BE2C (cell line): ENCODE measurements at regions not wholly inside any gene's neighbourhood (a gene's known extent, or its start where the extent isn't known, plus 50 kb on each side); places are given as distances from the start of the nearest gene placed in this dataset.

Source experiments
- DNase-seq: peaks from one replicate; pipeline ENCODE4 v3.0.0-alpha.2; 2020
- H3K27me3 ChIP-seq: fragments of 250-450 bp; sonication (Bioruptor Pico); 2 replicates; pipeline ENCODE4 v1.5.1; 2020; ENCODE audit warnings: mild to moderate bottlenecking
- H3K36me3 ChIP-seq: fragments of 250-450 bp; sonication (Bioruptor Pico); 2 replicates; pipeline ENCODE4 v1.5.1; 2020; ENCODE audit warnings: mild to moderate bottlenecking
- H3K4me1 ChIP-seq: fragments of 250-450 bp; sonication (Bioruptor Pico); 2 replicates; pipeline ENCODE4 v1.5.1; 2020
- H3K4me3 ChIP-seq: 2 replicates; pipeline ENCODE4 v1.5.1; 2011; ENCODE audit warnings: low read depth, low read length
- H3K9me3 ChIP-seq: fragments of 250-450 bp; sonication (Bioruptor Pico); 2 replicates; pipeline ENCODE4 v1.5.1; 2020
- TF ChIP-seq, protein P1 (sequence below): IDR thresholded peaks from 2 replicates; pipeline ENCODE4 v1.5.1; 2012; ENCODE audit warnings: mild to moderate bottlenecking, low read depth, low read length

DNA sequence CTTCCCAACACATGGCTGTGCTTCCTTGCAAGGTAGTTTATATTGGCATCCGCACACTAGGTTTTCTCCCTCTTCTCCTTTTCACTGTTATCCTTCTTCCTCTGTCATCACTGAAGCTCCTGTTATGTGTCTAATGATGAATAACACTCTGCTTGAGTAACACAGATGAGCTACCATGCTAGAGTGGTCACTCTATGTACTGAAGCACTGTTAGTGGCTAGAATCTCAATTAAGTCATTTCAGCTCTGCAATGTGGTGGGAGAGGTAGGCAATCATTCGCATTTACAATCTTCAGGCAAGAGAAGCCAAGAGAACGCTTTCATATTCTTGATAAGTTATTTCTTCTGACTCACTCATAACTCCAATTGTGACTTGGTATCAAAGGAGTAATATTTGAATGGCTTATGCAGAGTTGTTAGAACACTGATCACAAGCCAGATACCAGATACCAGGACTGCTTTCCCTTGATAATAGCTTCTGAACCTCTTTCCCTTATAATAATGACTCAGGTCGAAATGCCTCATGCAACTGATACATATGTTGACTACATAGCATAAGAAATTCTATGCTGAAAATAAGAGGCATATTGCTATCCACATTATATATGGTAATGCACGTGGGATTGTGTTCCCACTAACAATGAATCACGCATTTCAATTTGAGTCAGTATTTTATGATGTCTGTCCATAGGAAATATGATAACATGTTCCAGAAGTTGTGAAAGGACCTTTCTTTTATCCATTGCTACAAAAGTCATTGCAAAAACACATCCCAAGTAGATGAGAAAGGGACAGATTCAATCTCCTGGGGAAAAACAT lies 158.0 kb upstream of the HS3ST3A1 start:
- H3K36me3 ChIP-seq: no peaks in the 10 kb centered on the region
- DNase-seq: no peak
- no peaks in the 10 kb centered on the region for H3K4me1 ChIP-seq
- no peaks in the 10 kb centered on the region for H3K9me3 ChIP-seq
- H3K27me3 ChIP-seq: no peaks in the 10 kb centered on the region
- TF ChIP-seq, protein P1, sequence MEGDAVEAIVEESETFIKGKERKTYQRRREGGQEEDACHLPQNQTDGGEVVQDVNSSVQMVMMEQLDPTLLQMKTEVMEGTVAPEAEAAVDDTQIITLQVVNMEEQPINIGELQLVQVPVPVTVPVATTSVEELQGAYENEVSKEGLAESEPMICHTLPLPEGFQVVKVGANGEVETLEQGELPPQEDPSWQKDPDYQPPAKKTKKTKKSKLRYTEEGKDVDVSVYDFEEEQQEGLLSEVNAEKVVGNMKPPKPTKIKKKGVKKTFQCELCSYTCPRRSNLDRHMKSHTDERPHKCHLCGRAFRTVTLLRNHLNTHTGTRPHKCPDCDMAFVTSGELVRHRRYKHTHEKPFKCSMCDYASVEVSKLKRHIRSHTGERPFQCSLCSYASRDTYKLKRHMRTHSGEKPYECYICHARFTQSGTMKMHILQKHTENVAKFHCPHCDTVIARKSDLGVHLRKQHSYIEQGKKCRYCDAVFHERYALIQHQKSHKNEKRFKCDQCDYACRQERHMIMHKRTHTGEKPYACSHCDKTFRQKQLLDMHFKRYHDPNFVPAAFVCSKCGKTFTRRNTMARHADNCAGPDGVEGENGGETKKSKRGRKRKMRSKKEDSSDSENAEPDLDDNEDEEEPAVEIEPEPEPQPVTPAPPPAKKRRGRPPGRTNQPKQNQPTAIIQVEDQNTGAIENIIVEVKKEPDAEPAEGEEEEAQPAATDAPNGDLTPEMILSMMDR: no peak
- H3K4me3 ChIP-seq: no peak overlapping the region

DNA sequence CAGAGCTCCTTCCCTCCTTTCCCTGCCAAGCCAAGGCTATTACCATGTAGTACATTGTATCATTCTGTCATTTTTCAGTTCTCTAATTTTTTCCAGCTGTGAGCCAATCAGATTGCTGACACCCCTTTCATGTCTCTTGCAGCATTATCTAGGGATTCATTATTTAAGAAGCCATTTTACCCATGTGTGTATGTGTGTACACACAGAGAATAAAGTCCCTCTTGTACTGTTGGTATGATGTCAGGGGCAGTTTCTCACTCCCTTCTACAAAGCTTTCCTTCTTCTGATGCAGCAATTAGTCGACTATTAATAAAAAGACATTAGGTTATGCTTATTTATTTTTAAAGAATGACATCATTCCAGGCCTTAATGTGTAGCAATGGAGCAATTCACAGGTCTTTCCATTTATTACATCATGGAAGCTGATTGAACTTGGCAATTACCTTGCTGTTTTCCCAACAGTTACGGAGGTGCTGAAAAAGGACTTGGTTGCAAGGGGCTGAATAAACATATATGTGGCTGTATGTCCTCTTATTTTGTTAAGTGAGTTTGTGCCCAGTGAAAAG lies 159.4 kb upstream of the HS3ST3A1 start:
- H3K4me1 ChIP-seq: no peaks in the 10 kb centered on the region
- TF ChIP-seq, protein P1: no peak
- no peaks in the 10 kb centered on the region for H3K27me3 ChIP-seq
- no peak for DNase-seq
- no peak overlapping the region for H3K4me3 ChIP-seq
- no peaks in the 10 kb centered on the region for H3K9me3 ChIP-seq
- H3K36me3 ChIP-seq: no peaks in the 10 kb centered on the region

DNA sequence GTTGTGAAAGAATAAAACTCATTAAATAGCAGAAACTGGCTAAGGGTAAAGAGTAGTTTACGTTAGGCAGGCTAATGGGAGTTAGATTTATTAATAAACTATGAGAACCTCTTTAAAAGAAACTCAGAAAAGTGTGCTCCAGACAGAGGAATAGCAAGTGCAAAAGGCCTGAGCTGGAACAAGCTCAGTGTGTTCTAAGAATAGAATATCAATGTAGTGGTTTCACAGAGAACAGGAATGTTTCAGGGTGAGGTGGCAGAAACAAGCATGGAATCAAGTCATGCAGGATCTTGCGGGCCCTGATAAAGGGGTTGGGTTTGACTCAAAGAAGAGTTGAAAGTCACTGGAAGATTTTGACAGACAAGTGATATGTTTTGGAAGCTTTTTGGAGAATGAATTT lies 164.0 kb upstream of the HS3ST3A1 start:
- H3K9me3 ChIP-seq: no peaks in the 10 kb centered on the region
- TF ChIP-seq, protein P1: no peak
- no peaks in the 10 kb centered on the region for H3K36me3 ChIP-seq
- no peak overlapping the region for H3K4me3 ChIP-seq
- no peak for DNase-seq
- H3K4me1 ChIP-seq: no peaks in the 10 kb centered on the region
- H3K27me3 ChIP-seq: no peaks in the 10 kb centered on the region

DNA sequence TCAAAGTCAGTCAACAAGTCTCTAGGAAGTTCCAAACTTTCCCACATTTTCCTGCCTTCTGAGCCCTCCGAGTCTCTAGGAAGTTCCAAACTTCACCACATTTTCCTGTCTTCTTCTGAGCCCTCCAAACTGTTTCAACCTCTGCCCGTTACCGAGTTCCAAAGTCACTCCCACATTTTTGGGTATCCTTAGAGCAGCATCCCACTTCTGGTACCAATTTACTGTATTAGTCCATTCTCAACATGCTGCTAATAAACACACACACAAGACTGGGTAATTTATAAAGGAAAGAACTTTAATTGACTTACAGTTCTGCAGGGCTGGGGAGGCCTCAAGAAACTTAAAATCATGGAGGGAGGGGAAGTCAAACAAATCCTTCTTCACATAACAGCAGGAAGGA lies 169.0 kb upstream of the HS3ST3A1 start:
- no peaks in the 10 kb centered on the region for H3K4me1 ChIP-seq
- TF ChIP-seq, protein P1: no peak
- DNase-seq: no peak
- no peak overlapping the region for H3K4me3 ChIP-seq
- no peaks in the 10 kb centered on the region for H3K36me3 ChIP-seq
- H3K9me3 ChIP-seq: no peaks in the 10 kb centered on the region
- no peaks in the 10 kb centered on the region for H3K27me3 ChIP-seq

DNA sequence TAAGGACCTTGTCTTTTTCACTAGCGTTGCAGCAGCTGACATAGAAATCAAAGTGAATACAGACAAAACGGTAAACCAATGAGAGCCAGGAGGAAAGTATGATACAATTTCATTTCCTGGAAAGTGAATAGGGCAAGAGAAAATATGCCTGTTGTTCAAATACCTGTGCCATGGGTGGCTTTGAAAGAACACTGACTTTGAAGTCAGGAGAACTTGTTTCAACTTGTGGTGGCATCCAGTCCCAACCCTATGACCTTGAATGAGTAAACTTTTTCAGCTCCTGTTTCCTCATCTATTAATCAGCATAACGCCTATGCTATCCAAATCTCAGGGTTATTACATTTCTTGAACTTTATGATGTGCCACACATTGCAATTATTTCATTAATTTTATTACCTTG lies 173.7 kb upstream of the HS3ST3A1 start:
- H3K27me3 ChIP-seq: no peaks in the 10 kb centered on the region

More for the DNA sequence above, 173.7 kb upstream of the HS3ST3A1 start:
- Histone ChIP-seq H3K36me3 (no peaks in the 10 kb centered on the region), H3K4me3 (no peak overlapping the region), H3K9me3 (no peaks in the 10 kb centered on the region), H3K4me1 (no peaks in the 10 kb centered on the region)
- DNase-seq: no peak
- TF ChIP-seq, protein P1: no peak
